ENCODE measurements at regions not wholly inside any gene's neighbourhood (a gene's known extent, or its start where the extent isn't known, plus 50 kb on each side); places are given as distances from the start of the nearest gene placed in this dataset.

- Histone ChIP-seq H3K27me3 (ENCODE audit: insufficient read depth, low read length) (no peaks in the 10 kb centered on the region), H3K9ac (ENCODE audit: low read length) (no peak overlapping the region), H2AFZ (ENCODE audit: low read length) (no peak overlapping the region), H3F3A (ENCODE audit: insufficient read depth, low read length) (no peaks in the 10 kb centered on the region), H3K27ac (ENCODE audit: low read depth, low read length, poor library complexity, severe bottlenecking) (no peak overlapping the region), H3K9me3 (ENCODE audit: low read length) (no peaks in the 10 kb centered on the region), H3K4me3 (ENCODE audit: low read depth, low read length, poor library complexity, severe bottlenecking) (no peak overlapping the region), H3K4me1 (ENCODE audit: insufficient read depth, low read length, severe bottlenecking) (no peaks in the 10 kb centered on the region), H3K9me2 (ENCODE audit: low read depth, low read length) (no peaks in the 10 kb centered on the region), H3K36me3 (ENCODE audit: insufficient read depth, low read length) (no peaks in the 10 kb centered on the region), H3K79me2 (ENCODE audit: insufficient read depth, low read length) (no peaks in the 10 kb centered on the region), H3K4me2 (ENCODE audit: low read length) (no peak overlapping the region), H4K20me1 (ENCODE audit: insufficient read depth, low read length) (no peaks in the 10 kb centered on the region)
- TF ChIP-seq EZH2 (IDR thresholded peaks at IDR 0.05; ENCODE audit: borderline replicate concordance, low read length) (no peak), CTCF (IDR thresholded peaks at IDR 0.05; ENCODE audit: low read length) (no peak)
Observed at GRCh38 chr12:107163413-107163812, 70.1 kb upstream of the CRY1 start.

GRCh38 chr12:107164392-107164791, 71.0 kb upstream of the CRY1 start:
- H2AFZ ChIP-seq (ENCODE audit: low read length): no peak overlapping the region
- no peaks in the 10 kb centered on the region for H3K9me3 ChIP-seq (ENCODE audit: low read length)
- H3K9me2 ChIP-seq (ENCODE audit: low read depth, low read length): no peaks in the 10 kb centered on the region
- no peak overlapping the region for H3K27ac ChIP-seq (ENCODE audit: low read depth, low read length, poor library complexity, severe bottlenecking)
- no peak overlapping the region for H3K4me2 ChIP-seq (ENCODE audit: low read length)
- H3K27me3 ChIP-seq (ENCODE audit: insufficient read depth, low read length): no peaks in the 10 kb centered on the region
- no peaks in the 10 kb centered on the region for H3K4me1 ChIP-seq (ENCODE audit: insufficient read depth, low read length, severe bottlenecking)
- H3K79me2 ChIP-seq (ENCODE audit: insufficient read depth, low read length): no peaks in the 10 kb centered on the region
- TF ChIP-seq EZH2 (IDR thresholded peaks at IDR 0.05; ENCODE audit: borderline replicate concordance, low read length): no peak
- no peak for TF ChIP-seq CTCF (IDR thresholded peaks at IDR 0.05; ENCODE audit: low read length)
- no peaks in the 10 kb centered on the region for H3F3A ChIP-seq (ENCODE audit: insufficient read depth, low read length)
- H3K36me3 ChIP-seq (ENCODE audit: insufficient read depth, low read length): no peaks in the 10 kb centered on the region
- no peak overlapping the region for H3K9ac ChIP-seq (ENCODE audit: low read length)
- H3K4me3 ChIP-seq (ENCODE audit: low read depth, low read length, poor library complexity, severe bottlenecking): no peak overlapping the region
- H4K20me1 ChIP-seq (ENCODE audit: insufficient read depth, low read length): no peaks in the 10 kb centered on the region

GRCh38 chr12:107165581-107165980, 72.2 kb upstream of the CRY1 start:
- Histone ChIP-seq H3K4me2 (ENCODE audit: low read length) (no peak overlapping the region), H3K36me3 (ENCODE audit: insufficient read depth, low read length) (no peaks in the 10 kb centered on the region), H3K4me1 (ENCODE audit: insufficient read depth, low read length, severe bottlenecking) (no peaks in the 10 kb centered on the region), H3K27me3 (ENCODE audit: insufficient read depth, low read length) (no peaks in the 10 kb centered on the region), H3K9me3 (ENCODE audit: low read length) (no peaks in the 10 kb centered on the region), H3K9ac (ENCODE audit: low read length) (no peak overlapping the region), H3K79me2 (ENCODE audit: insufficient read depth, low read length) (no peaks in the 10 kb centered on the region), H3K4me3 (ENCODE audit: low read depth, low read length, poor library complexity, severe bottlenecking) (no peak overlapping the region), H4K20me1 (ENCODE audit: insufficient read depth, low read length) (no peaks in the 10 kb centered on the region), H3K27ac (ENCODE audit: low read depth, low read length, poor library complexity, severe bottlenecking) (no peak overlapping the region), H3K9me2 (ENCODE audit: low read depth, low read length) (no peaks in the 10 kb centered on the region), H3F3A (ENCODE audit: insufficient read depth, low read length) (no peaks in the 10 kb centered on the region), H2AFZ (ENCODE audit: low read length) (no peak overlapping the region)
- TF ChIP-seq CTCF (IDR thresholded peaks at IDR 0.05; ENCODE audit: low read length): no peak
- TF ChIP-seq EZH2 (IDR thresholded peaks at IDR 0.05; ENCODE audit: borderline replicate concordance, low read length): no peak

Data from OCI-LY1 (cell line).